Natural killer cell (primary cell): ENCODE measurements at regions not wholly inside any gene's neighbourhood (a gene's known extent, or its start where the extent isn't known, plus 50 kb on each side); places are given as distances from the start of the nearest gene placed in this dataset.
"Not testable (repeated sequence)": the region's sequence is repeated elsewhere in the genome, so short reads cannot be mapped to it uniquely, and the experiment has no call there.

Source experiments
- ATAC-seq, 3 donors: fragments of 150-1000 bp in 2 of 3; fragments of 200-7000 bp in 1 of 3; cut with Tn5 transposase; 1 replicate in 1 of 3; 2 replicates in 2 of 3; pipeline ENCODE4 v1.10.0; 2021; ENCODE audit warnings: mild to moderate bottlenecking in 2 of 3, moderate library complexity in 2 of 3
- DNase-seq, 2 donors: peaks; one replicate each; pipeline versions ENCODE4 v3.0.0 to v3.0.0-alpha.2; 2013 to 2021; ENCODE audit warnings: mixed read lengths in 1 of 2
- H3K27ac ChIP-seq: one replicate; pipeline ENCODE4 v1.5.1; 2013; ENCODE audit warnings: mild to moderate bottlenecking, low read length
- H3K27me3 ChIP-seq: one replicate; pipeline ENCODE4 v1.6.1; 2013; ENCODE audit warnings: low read length; ENCODE audit not compliant: control insufficient read depth, insufficient read depth
- H3K36me3 ChIP-seq: one replicate; pipeline ENCODE4 v1.6.1; 2013; ENCODE audit warnings: low read length; ENCODE audit not compliant: control insufficient read depth, insufficient read depth
- H3K4me1 ChIP-seq: one replicate; pipeline ENCODE4 v1.6.1; 2013; ENCODE audit warnings: low read length; ENCODE audit not compliant: control insufficient read depth, insufficient read depth
- H3K4me3 ChIP-seq: one replicate; pipeline ENCODE4 v1.5.1; 2013; ENCODE audit warnings: low read length
- H3K9me3 ChIP-seq: one replicate; pipeline ENCODE4 v1.6.1; 2013; ENCODE audit warnings: low read length; ENCODE audit not compliant: control insufficient read depth, insufficient read depth
- H3K27ac Mint-ChIP-seq, 2 donors: one replicate each; pipeline ENCODE4 v1.8.0; 2022; ENCODE audit warnings: mild to moderate bottlenecking in 2 of 2, mixed read lengths in 2 of 2, moderate library complexity in 1 of 2
- H3K27me3 Mint-ChIP-seq, 2 donors: one replicate each; pipeline ENCODE4 v1.8.0; 2022; ENCODE audit warnings: low read depth in 2 of 2, mixed read lengths in 2 of 2
- H3K36me3 Mint-ChIP-seq: one replicate; pipeline ENCODE4 v1.8.0; 2022; ENCODE audit warnings: mixed read lengths
- H3K4me1 Mint-ChIP-seq, 2 donors: one replicate each; pipeline ENCODE4 v1.8.0; 2022; ENCODE audit warnings: mixed read lengths in 2 of 2
- H3K4me3 Mint-ChIP-seq: one replicate; pipeline ENCODE4 v1.8.0; 2022; ENCODE audit warnings: mild to moderate bottlenecking, moderate library complexity, mixed read lengths
- H3K9me3 Mint-ChIP-seq, 2 donors: one replicate each; pipeline ENCODE4 v1.8.0; 2022; ENCODE audit warnings: mixed read lengths in 2 of 2
- CTCF ChIP-seq: fragments of 200-600 bp; IDR thresholded peaks from one replicate; pipeline ENCODE4 v1.8.0; 2022; ENCODE audit warnings: antibody characterized with exemption
- WGBS: methylation state at CpG from one replicate; pipeline ENCODE4 v1.1.7; 2013; ENCODE audit warnings: missing lambda C conversion rate; ENCODE audit not compliant: insufficient coverage; 5-methylcytosine and 5-hydroxymethylcytosine counted together
- intact Hi-C: fragments of 100-400 bp; cut with micrococcal nuclease; formaldehyde crosslinking; loops from one replicate; pipeline ENCODE4 v1.14.2; 2022

GRCh38 chrY:7382988-7383387 lies 471.4 kb upstream of the AMELY start:
- no peak for ATAC-seq
- no peak overlapping the region for H3K27ac ChIP-seq
- no peaks in the 10 kb centered on the region for H3K9me3 ChIP-seq
- Mint-ChIP-seq H3K9me3 (no peaks in the 10 kb centered on the region), H3K27ac (peak overlapping the region in 1 of 2 donors; percentile 71), H3K27me3 (no peaks in the 10 kb centered on the region), H3K36me3 (no peaks in the 10 kb centered on the region), H3K4me1 (no peaks in the 10 kb centered on the region), H3K4me3 (no peak overlapping the region)
- intact Hi-C loops, result no loop called here
- peaks cover 6% of the 10 kb centered on the region for H3K36me3 ChIP-seq
- H3K4me3 ChIP-seq, result no peak overlapping the region
- no peaks in the 10 kb centered on the region for H3K27me3 ChIP-seq
- H3K4me1 ChIP-seq, result no peaks in the 10 kb centered on the region
- DNase-seq, result no peak
- 65% methylated on average over 6 of the region's 6 CpGs for WGBS
- TF ChIP-seq CTCF, result no peak

GRCh38 chrY:7377091-7377490 lies 465.5 kb upstream of the AMELY start:
- no peaks in the 10 kb centered on the region for H3K36me3 Mint-ChIP-seq
- H3K27me3 Mint-ChIP-seq, result no peaks in the 10 kb centered on the region

GRCh38 chrY:7374485-7374884 lies 462.9 kb upstream of the AMELY start:
- H3K4me1 Mint-ChIP-seq, H3K4me1 ChIP-seq, H3K4me3 ChIP-seq, H3K27ac ChIP-seq, H3K27me3 Mint-ChIP-seq, H3K36me3 Mint-ChIP-seq, DNase-seq, ATAC-seq, H3K27me3 ChIP-seq, H3K4me3 Mint-ChIP-seq, H3K9me3 Mint-ChIP-seq, H3K27ac Mint-ChIP-seq, intact Hi-C loops, H3K9me3 ChIP-seq: not testable (repeated sequence)
- 93% methylated on average over 2 of the region's 4 CpGs for WGBS
- H3K36me3 ChIP-seq, result peaks cover 37% of the 10 kb centered on the region

More at GRCh38 chrY:7377091-7377490, 465.5 kb upstream of the AMELY start:
- ATAC-seq (no peak), DNase-seq (no peak)
- no peaks in the 10 kb centered on the region for H3K4me1 ChIP-seq
- no peaks in the 10 kb centered on the region for H3K27me3 ChIP-seq
- Mint-ChIP-seq H3K4me3 (no peak overlapping the region), H3K27ac (peak overlapping the region in 1 of 2 donors; percentile 40), H3K4me1 (no peaks in the 10 kb centered on the region), H3K9me3 (no peaks in the 10 kb centered on the region)
- H3K4me3 ChIP-seq, result no peak overlapping the region
- H3K9me3 ChIP-seq, result no peaks in the 10 kb centered on the region
- no peak overlapping the region for H3K27ac ChIP-seq
- no peak for TF ChIP-seq CTCF
- intact Hi-C loops, result no loop called here
- peaks cover 36% of the 10 kb centered on the region for H3K36me3 ChIP-seq

GRCh38 chrY:7371953-7372352 lies 460.4 kb upstream of the AMELY start:
- intact Hi-C loops, ATAC-seq, H3K9me3 Mint-ChIP-seq, H3K27ac Mint-ChIP-seq, H3K27ac ChIP-seq, H3K36me3 Mint-ChIP-seq, DNase-seq, H3K27me3 ChIP-seq, H3K4me1 ChIP-seq, H3K4me3 ChIP-seq, H3K9me3 ChIP-seq, H3K4me3 Mint-ChIP-seq, H3K4me1 Mint-ChIP-seq, H3K27me3 Mint-ChIP-seq: not testable (repeated sequence)
- peaks cover 36% of the 10 kb centered on the region for H3K36me3 ChIP-seq
- no CpG with 5 or more reads among the region's 4 CpGs for WGBS

GRCh38 chrY:7371026-7371425 lies 459.5 kb upstream of the AMELY start:
- H3K9me3 Mint-ChIP-seq, H3K4me1 ChIP-seq, H3K27ac ChIP-seq, H3K4me3 Mint-ChIP-seq, H3K27me3 ChIP-seq, H3K9me3 ChIP-seq, ATAC-seq, H3K36me3 Mint-ChIP-seq, H3K27me3 Mint-ChIP-seq, intact Hi-C loops, H3K27ac Mint-ChIP-seq, DNase-seq, H3K4me3 ChIP-seq, H3K4me1 Mint-ChIP-seq: not testable (repeated sequence)
- H3K36me3 ChIP-seq, result peaks cover 30% of the 10 kb centered on the region
- 98% methylated on average over 5 of the region's 6 CpGs for WGBS
